Loucy (cell line): ENCODE measurements at regions not wholly inside any gene's neighbourhood (a gene's known extent, or its start where the extent isn't known, plus 50 kb on each side); places are given as distances from the start of the nearest gene placed in this dataset.

Source experiments
- H2AFZ ChIP-seq: fragments of 200-600 bp; sonication (generic); 2 replicates; pipeline ENCODE4 v1.6.0; 2016; ENCODE audit warnings: antibody characterized with exemption, mild to moderate bottlenecking, low read length, moderate library complexity
- H3F3A ChIP-seq: fragments of 200-600 bp; 2 replicates; pipeline ENCODE4 v1.6.0; 2016; ENCODE audit warnings: antibody characterized with exemption, low read depth, mild to moderate bottlenecking
- H3K27me3 ChIP-seq: fragments of 200-600 bp; sonication (generic); 2 replicates; pipeline ENCODE4 v1.6.1; 2014; ENCODE audit warnings: low read length, mild to moderate bottlenecking; ENCODE audit not compliant: insufficient read depth, poor library complexity, severe bottlenecking
- H3K36me3 ChIP-seq: fragments of 200-600 bp; sonication (generic); 2 replicates; pipeline ENCODE4 v1.6.1; 2016; ENCODE audit warnings: low read length; ENCODE audit not compliant: insufficient read depth
- H3K4me1 ChIP-seq: fragments of 200-600 bp; sonication (generic); 2 replicates; pipeline ENCODE4 v1.5.1; 2014; ENCODE audit warnings: low read length, mild to moderate bottlenecking; ENCODE audit not compliant: insufficient read depth, poor library complexity, severe bottlenecking
- H3K4me2 ChIP-seq: fragments of 200-600 bp; sonication (generic); 2 replicates; pipeline ENCODE4 v1.6.0; 2014; ENCODE audit warnings: antibody characterized with exemption, low read length, low read depth, mild to moderate bottlenecking; ENCODE audit not compliant: poor library complexity, severe bottlenecking
- H3K4me3 ChIP-seq: fragments of 200-600 bp; sonication (generic); 2 replicates; pipeline ENCODE4 v1.5.1; 2014; ENCODE audit warnings: low read length, mild to moderate bottlenecking, mixed read lengths; ENCODE audit not compliant: poor library complexity, severe bottlenecking
- H3K79me2 ChIP-seq: fragments of 200-600 bp; sonication (generic); 2 replicates; pipeline ENCODE4 v1.6.1; 2014; ENCODE audit warnings: low read length; ENCODE audit not compliant: insufficient read depth
- H3K9ac ChIP-seq: fragments of 200-600 bp; sonication (generic); 2 replicates; pipeline ENCODE4 v1.6.0; 2014; ENCODE audit warnings: mild to moderate bottlenecking, low read depth, low read length, moderate library complexity; ENCODE audit not compliant: poor library complexity, severe bottlenecking
- H3K9me2 ChIP-seq: fragments of 200-600 bp; sonication (generic); replicated peaks from 2 replicates; pipeline ENCODE4 v1.6.1; 2016; ENCODE audit warnings: low read depth, low read length, mixed read lengths
- H3K9me3 ChIP-seq: fragments of 200-600 bp; sonication (generic); 2 replicates; pipeline ENCODE4 v1.6.1; 2014; ENCODE audit warnings: mild to moderate bottlenecking, antibody characterized with exemption, low read length, low read depth; ENCODE audit not compliant: insufficient read depth
- H4K20me1 ChIP-seq: fragments of 200-600 bp; sonication (generic); 2 replicates; pipeline ENCODE4 v1.6.0; 2014; ENCODE audit warnings: antibody characterized with exemption, low read length, mild to moderate bottlenecking; ENCODE audit not compliant: insufficient read depth, poor library complexity, severe bottlenecking
- EZH2phosphoT487 ChIP-seq: fragments of 200-600 bp; IDR thresholded peaks from 2 replicates; pipeline ENCODE4 v1.6.1; 2018; ENCODE audit warnings: antibody characterized with exemption, mild to moderate bottlenecking, moderate library complexity, borderline replicate concordance
- TF ChIP-seq, protein P1 (sequence below): fragments of 200-600 bp; sonication (generic); conservative IDR thresholded peaks from 2 replicates; pipeline ENCODE4 v1.5.1; 2014; ENCODE audit warnings: mild to moderate bottlenecking, antibody characterized with exemption, low read length

GRCh38 chr6:169867751-169868191 is 116.3 kb downstream of the ERMARD start:
- Histone ChIP-seq H3K79me2 (no peaks in the 10 kb centered on the region), H3K4me1 (no peaks in the 10 kb centered on the region), H3K9me3 (peaks cover 12% of the 10 kb centered on the region; the same call in 1 of the 2 replicates), H3K4me3 (no peak overlapping the region), H2AFZ (no peak overlapping the region), H3F3A (no peaks in the 10 kb centered on the region), H4K20me1 (no peaks in the 10 kb centered on the region), H3K36me3 (no peaks in the 10 kb centered on the region), H3K4me2 (no peak overlapping the region), H3K9me2 (no peaks in the 10 kb centered on the region), H3K9ac (no peak overlapping the region), H3K27me3 (no peaks in the 10 kb centered on the region)
- TF ChIP-seq, protein P1, sequence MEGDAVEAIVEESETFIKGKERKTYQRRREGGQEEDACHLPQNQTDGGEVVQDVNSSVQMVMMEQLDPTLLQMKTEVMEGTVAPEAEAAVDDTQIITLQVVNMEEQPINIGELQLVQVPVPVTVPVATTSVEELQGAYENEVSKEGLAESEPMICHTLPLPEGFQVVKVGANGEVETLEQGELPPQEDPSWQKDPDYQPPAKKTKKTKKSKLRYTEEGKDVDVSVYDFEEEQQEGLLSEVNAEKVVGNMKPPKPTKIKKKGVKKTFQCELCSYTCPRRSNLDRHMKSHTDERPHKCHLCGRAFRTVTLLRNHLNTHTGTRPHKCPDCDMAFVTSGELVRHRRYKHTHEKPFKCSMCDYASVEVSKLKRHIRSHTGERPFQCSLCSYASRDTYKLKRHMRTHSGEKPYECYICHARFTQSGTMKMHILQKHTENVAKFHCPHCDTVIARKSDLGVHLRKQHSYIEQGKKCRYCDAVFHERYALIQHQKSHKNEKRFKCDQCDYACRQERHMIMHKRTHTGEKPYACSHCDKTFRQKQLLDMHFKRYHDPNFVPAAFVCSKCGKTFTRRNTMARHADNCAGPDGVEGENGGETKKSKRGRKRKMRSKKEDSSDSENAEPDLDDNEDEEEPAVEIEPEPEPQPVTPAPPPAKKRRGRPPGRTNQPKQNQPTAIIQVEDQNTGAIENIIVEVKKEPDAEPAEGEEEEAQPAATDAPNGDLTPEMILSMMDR: no peak
- no peak for TF ChIP-seq EZH2phosphoT487

- no peaks in the 10 kb centered on the region for H3K9me2 ChIP-seq
- no peak overlapping the region for H3K4me3 ChIP-seq
- no peaks in the 10 kb centered on the region for H3K27me3 ChIP-seq
- peaks cover 9% of the 10 kb centered on the region; the same call in 1 of the 2 replicates for H3K9me3 ChIP-seq
- H3K4me1 ChIP-seq: no peaks in the 10 kb centered on the region
- no peak for TF ChIP-seq EZH2phosphoT487
- TF ChIP-seq, protein P1: no peak
- no peak overlapping the region for H3K4me2 ChIP-seq
- no peaks in the 10 kb centered on the region for H3K79me2 ChIP-seq
- no peaks in the 10 kb centered on the region for H4K20me1 ChIP-seq
- H3F3A ChIP-seq: no peaks in the 10 kb centered on the region
- no peak overlapping the region for H3K9ac ChIP-seq
- H3K36me3 ChIP-seq: no peaks in the 10 kb centered on the region
- H2AFZ ChIP-seq: no peak overlapping the region
Measured at GRCh38 chr6:169866668-169867521, 115.5 kb downstream of the ERMARD start.

GRCh38 chr6:169866140-169866534 is 114.7 kb downstream of the ERMARD start:
- Histone ChIP-seq H3K9me2 (no peaks in the 10 kb centered on the region), H3K79me2 (no peaks in the 10 kb centered on the region), H2AFZ (no peak overlapping the region), H3K4me2 (no peak overlapping the region), H3K4me3 (no peak overlapping the region), H3K4me1 (no peaks in the 10 kb centered on the region), H3K9me3 (peaks cover 9% of the 10 kb centered on the region; the same call in 1 of the 2 replicates), H3K9ac (no peak overlapping the region), H4K20me1 (no peaks in the 10 kb centered on the region), H3K27me3 (no peaks in the 10 kb centered on the region), H3K36me3 (no peaks in the 10 kb centered on the region), H3F3A (no peaks in the 10 kb centered on the region)
- TF ChIP-seq, protein P1: no peak
